Muscle layer of colon (tissue), 2 donors: ENCODE measurements at regions not wholly inside any gene's neighbourhood (a gene's known extent, or its start where the extent isn't known, plus 50 kb on each side); places are given as distances from the start of the nearest gene placed in this dataset.
"Not testable (repeated sequence)": the region's sequence is repeated elsewhere in the genome, so short reads cannot be mapped to it uniquely, and the experiment has no call there.

Experiments
- H3K27ac ChIP-seq: one replicate; pipeline ENCODE4 v1.7.0; 2013; ENCODE audit warnings: low read depth, mild to moderate bottlenecking, low read length, moderate library complexity
- H3K27me3 ChIP-seq, 2 donors: one replicate each; pipeline ENCODE4 v1.7.0; 2013; ENCODE audit warnings: low read length in 2 of 2, mild to moderate bottlenecking in 2 of 2; ENCODE audit not compliant: insufficient read depth in 2 of 2, control insufficient read depth in 1 of 2
- H3K36me3 ChIP-seq: one replicate; pipeline ENCODE4 v1.7.0; 2013; ENCODE audit warnings: mild to moderate bottlenecking, low read length; ENCODE audit not compliant: insufficient read depth
- H3K4me1 ChIP-seq: one replicate; pipeline ENCODE4 v1.7.0; 2013; ENCODE audit warnings: mild to moderate bottlenecking, low read length; ENCODE audit not compliant: insufficient read depth
- H3K4me3 ChIP-seq, 2 donors: one replicate each; pipeline ENCODE4 v1.7.0; 2013; ENCODE audit warnings: low read length in 2 of 2, low read depth in 1 of 2, mild to moderate bottlenecking in 1 of 2, moderate library complexity in 1 of 2
- H3K9ac ChIP-seq: one replicate; pipeline ENCODE4 v1.7.0; 2013; ENCODE audit warnings: low read length
- H3K9me3 ChIP-seq: one replicate; pipeline ENCODE4 v1.7.0; 2013; ENCODE audit warnings: mild to moderate bottlenecking, low read length
- donor health status: abdominal sarcoma.
- donor health status: Adenocarcinoma of cecum.

- Histone ChIP-seq H3K4me3 (no peak overlapping the region), H3K4me1 (no peaks in the 10 kb centered on the region), H3K27me3 (no peaks in the 10 kb centered on the region), H3K9ac (no peak overlapping the region), H3K36me3 (no peaks in the 10 kb centered on the region), H3K27ac (no peak overlapping the region), H3K9me3 (no peaks in the 10 kb centered on the region)
Observed at GRCh38 chr18:4807604-4808293, 352.6 kb upstream of the DLGAP1 start.

- Histone ChIP-seq H3K4me3 (no peak overlapping the region), H3K4me1 (no peaks in the 10 kb centered on the region), H3K27ac (no peak overlapping the region), H3K27me3 (no peaks in the 10 kb centered on the region), H3K9me3 (no peaks in the 10 kb centered on the region), H3K9ac (no peak overlapping the region), H3K36me3 (no peaks in the 10 kb centered on the region)
Observed at GRCh38 chr18:4806331-4806730, 351.2 kb upstream of the DLGAP1 start.

- H3K27me3 ChIP-seq: no peaks in the 10 kb centered on the region
- no peaks in the 10 kb centered on the region for H3K4me1 ChIP-seq
- no peaks in the 10 kb centered on the region for H3K36me3 ChIP-seq
- no peak overlapping the region for H3K9ac ChIP-seq
- no peaks in the 10 kb centered on the region for H3K9me3 ChIP-seq
- no peak overlapping the region for H3K4me3 ChIP-seq
- no peak overlapping the region for H3K27ac ChIP-seq
Observed at GRCh38 chr18:4802296-4802695, 347.2 kb upstream of the DLGAP1 start.

- Histone ChIP-seq H3K27me3 (no peaks in the 10 kb centered on the region), H3K27ac (no peak overlapping the region), H3K9me3 (no peaks in the 10 kb centered on the region), H3K4me1 (no peaks in the 10 kb centered on the region), H3K9ac (no peak overlapping the region), H3K36me3 (no peaks in the 10 kb centered on the region), H3K4me3 (no peak overlapping the region)
Observed at GRCh38 chr18:4801151-4801550, 346.0 kb upstream of the DLGAP1 start.

- Histone ChIP-seq H3K27me3 (no peaks in the 10 kb centered on the region), H3K9ac (no peak overlapping the region), H3K4me1 (no peaks in the 10 kb centered on the region), H3K4me3 (no peak overlapping the region), H3K27ac (no peak overlapping the region), H3K36me3 (no peaks in the 10 kb centered on the region), H3K9me3 (no peaks in the 10 kb centered on the region)
Observed at GRCh38 chr18:4797002-4797685, 342.0 kb upstream of the DLGAP1 start.

- Histone ChIP-seq H3K36me3 (no peaks in the 10 kb centered on the region), H3K4me3 (no peak overlapping the region), H3K9ac (no peak overlapping the region), H3K4me1 (no peaks in the 10 kb centered on the region), H3K27me3 (no peaks in the 10 kb centered on the region), H3K9me3 (no peaks in the 10 kb centered on the region), H3K27ac (no peak overlapping the region)
Observed at GRCh38 chr18:4789506-4789905, 334.4 kb upstream of the DLGAP1 start.

GRCh38 chr18:4781873-4782272 is 326.8 kb upstream of the DLGAP1 start:
- H3K27me3 ChIP-seq: no peaks in the 10 kb centered on the region
- H3K9ac ChIP-seq: no peak overlapping the region

GRCh38 chr18:4765401-4765800 is 310.3 kb upstream of the DLGAP1 start:
- Histone ChIP-seq H3K4me3 (no peak overlapping the region), H3K4me1 (no peaks in the 10 kb centered on the region), H3K9ac (no peak overlapping the region), H3K36me3 (no peaks in the 10 kb centered on the region), H3K27me3 (no peaks in the 10 kb centered on the region), H3K27ac (no peak overlapping the region), H3K9me3 (no peaks in the 10 kb centered on the region)

More at GRCh38 chr18:4781873-4782272, 326.8 kb upstream of the DLGAP1 start:
- Histone ChIP-seq H3K36me3 (no peaks in the 10 kb centered on the region), H3K4me1 (peaks cover 26% of the 10 kb centered on the region), H3K9me3 (no peaks in the 10 kb centered on the region), H3K27ac (peak overlapping the region; percentile 47), H3K4me3 (no peak overlapping the region)

GRCh38 chr18:4762330-4762729 is 307.2 kb upstream of the DLGAP1 start:
- no peaks in the 10 kb centered on the region for H3K9me3 ChIP-seq
- H3K4me3 ChIP-seq: no peak overlapping the region
- no peak overlapping the region for H3K9ac ChIP-seq
- no peak overlapping the region for H3K27ac ChIP-seq
- no peaks in the 10 kb centered on the region for H3K27me3 ChIP-seq
- no peaks in the 10 kb centered on the region for H3K4me1 ChIP-seq
- H3K36me3 ChIP-seq: no peaks in the 10 kb centered on the region

GRCh38 chr18:4758980-4759379 is 303.9 kb upstream of the DLGAP1 start:
- no peaks in the 10 kb centered on the region for H3K27me3 ChIP-seq
- no peak overlapping the region for H3K27ac ChIP-seq
- H3K4me3 ChIP-seq: no peak overlapping the region
- H3K9me3 ChIP-seq: no peaks in the 10 kb centered on the region
- no peaks in the 10 kb centered on the region for H3K4me1 ChIP-seq
- H3K9ac ChIP-seq: no peak overlapping the region
- no peaks in the 10 kb centered on the region for H3K36me3 ChIP-seq

- Histone ChIP-seq H3K9me3 (no peaks in the 10 kb centered on the region), H3K27me3 (no peaks in the 10 kb centered on the region)
Observed at GRCh38 chr18:4755848-4756247, 300.7 kb upstream of the DLGAP1 start.

GRCh38 chr18:4753151-4753550 is 298.0 kb upstream of the DLGAP1 start:
- not testable (repeated sequence) for H3K27ac ChIP-seq, H3K27me3 ChIP-seq, H3K4me3 ChIP-seq, H3K9me3 ChIP-seq, H3K36me3 ChIP-seq, H3K9ac ChIP-seq
- H3K4me1 ChIP-seq: peaks cover 14% of the 10 kb centered on the region

More at GRCh38 chr18:4755848-4756247, 300.7 kb upstream of the DLGAP1 start:
- Histone ChIP-seq H3K36me3 (no peaks in the 10 kb centered on the region), H3K4me3 (no peak overlapping the region), H3K27ac (no peak overlapping the region), H3K4me1 (no peaks in the 10 kb centered on the region), H3K9ac (no peak overlapping the region)
